ENCODE measurements at regions not wholly inside any gene's neighbourhood (a gene's known extent, or its start where the extent isn't known, plus 50 kb on each side); places are given as distances from the start of the nearest gene placed in this dataset.

DNA sequence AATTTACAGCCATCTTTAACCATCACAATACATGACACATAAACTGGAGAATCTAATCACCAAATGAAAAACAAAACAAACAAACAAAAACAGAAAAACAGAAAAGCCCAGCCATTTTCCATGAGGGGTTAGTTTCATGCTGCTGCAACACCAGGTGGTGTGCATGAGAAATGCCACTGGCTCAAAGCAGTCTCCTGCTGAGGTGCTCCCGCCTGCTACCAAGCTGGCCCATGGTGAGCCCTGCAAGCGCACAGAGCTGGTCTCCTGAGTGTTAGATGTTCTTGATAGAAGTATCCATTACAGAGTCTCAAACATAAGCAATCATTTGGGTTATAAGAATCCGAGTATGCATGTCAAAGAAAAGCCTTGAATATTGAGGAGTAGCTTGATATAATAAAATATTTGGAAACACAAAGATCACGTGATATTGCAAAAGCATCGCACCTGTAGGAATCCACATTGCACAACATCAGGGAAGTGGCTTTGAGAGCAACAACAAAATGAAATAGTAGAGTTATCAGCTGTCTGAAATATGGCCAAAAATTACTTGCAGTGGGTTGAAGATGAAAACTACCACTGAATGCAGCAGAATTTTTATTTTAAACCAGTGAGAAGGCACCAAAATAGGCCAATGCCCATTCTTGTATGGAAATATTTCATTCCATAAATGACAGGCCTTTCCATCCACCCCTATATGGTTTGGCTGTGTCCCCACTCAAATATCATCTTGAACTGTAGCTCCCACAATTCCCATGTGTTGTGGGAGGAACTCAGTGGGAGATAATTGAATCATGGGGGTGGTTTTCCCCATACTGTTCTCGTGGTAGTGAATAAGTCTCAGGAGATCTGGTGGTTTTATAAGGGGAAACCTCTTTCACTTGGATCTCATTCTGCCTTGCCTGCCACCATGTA is 194.8 kb downstream of the SYK start:
- Histone ChIP-seq H3K9me3 (no peaks in the 10 kb centered on the region; the same call in 1 of the 2 replicates), H3K27me3 (no peaks in the 10 kb centered on the region), H3K4me1 (peaks cover 8% of the 10 kb centered on the region; the same call in 1 of the 2 replicates), H3K4me3 (ENCODE audit: low read depth, low read length) (no peak overlapping the region), H3K36me3 (no peaks in the 10 kb centered on the region)
- no peak for TF ChIP-seq CTCF (IDR thresholded peaks at IDR 0.05; ENCODE audit: low read depth, low read length)
- DNase-seq: no peak

- Histone ChIP-seq H3K4me1 (peaks cover 8% of the 10 kb centered on the region; the same call in 1 of the 2 replicates), H3K36me3 (no peaks in the 10 kb centered on the region), H3K27me3 (no peaks in the 10 kb centered on the region), H3K4me3 (ENCODE audit: low read depth, low read length) (no peak overlapping the region), H3K9me3 (no peaks in the 10 kb centered on the region)
- DNase-seq: no peak
- TF ChIP-seq CTCF (IDR thresholded peaks at IDR 0.05; ENCODE audit: low read depth, low read length): no peak
These were observed 197.0 kb downstream of the SYK start for GRCh38 chr9:90998573-90998972.

DNA sequence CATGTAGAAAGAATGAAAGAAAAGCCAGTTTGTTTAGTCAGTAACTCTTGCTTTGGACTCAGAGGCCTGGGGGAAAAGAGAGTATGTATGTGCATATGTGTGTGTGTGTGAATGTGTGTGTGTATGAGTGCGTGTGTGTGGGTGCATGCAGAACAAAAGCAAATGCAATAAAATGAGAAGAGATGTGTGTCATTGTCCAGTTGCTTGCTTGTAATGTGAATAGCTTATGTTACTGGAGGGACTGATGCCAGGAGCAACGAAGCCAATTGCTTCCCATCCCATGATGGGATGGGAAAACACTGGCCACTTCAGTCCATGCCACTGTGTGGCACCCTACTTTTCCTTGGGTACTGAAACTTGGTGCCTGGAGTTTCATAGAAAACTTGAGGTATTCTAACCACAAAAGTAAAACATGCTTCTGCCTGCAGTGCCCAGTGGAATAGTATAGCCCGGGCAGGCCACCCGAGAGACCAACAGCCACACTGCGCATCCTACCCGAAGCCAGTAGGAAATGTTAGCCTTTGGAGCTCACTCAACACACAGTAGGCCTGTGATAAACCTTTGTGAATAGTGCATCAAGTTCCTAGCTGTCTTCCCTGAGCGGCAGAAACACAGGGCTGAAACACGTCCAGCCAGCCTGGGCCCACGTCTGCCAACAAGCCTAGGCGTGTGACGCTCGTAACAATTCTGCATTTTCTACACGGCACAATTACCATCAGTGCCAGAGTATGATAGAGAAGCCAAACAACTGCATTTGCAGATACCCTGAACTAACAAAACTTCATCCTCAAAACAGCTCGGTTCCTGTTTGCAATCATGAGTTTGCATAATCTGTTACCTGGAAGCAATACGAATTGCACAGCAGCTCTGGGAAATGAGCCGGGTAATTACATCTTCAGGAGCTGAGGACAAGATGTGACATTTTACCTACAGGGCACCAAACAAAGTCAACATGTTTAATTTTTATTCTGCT is 198.1 kb downstream of the SYK start:
- no peaks in the 10 kb centered on the region for H3K27me3 ChIP-seq
- no peaks in the 10 kb centered on the region for H3K36me3 ChIP-seq
- no peaks in the 10 kb centered on the region for H3K9me3 ChIP-seq
- H3K4me3 ChIP-seq (ENCODE audit: low read depth, low read length): no peak overlapping the region
- no peak for TF ChIP-seq CTCF (IDR thresholded peaks at IDR 0.05; ENCODE audit: low read depth, low read length)
- no peak for DNase-seq
- H3K4me1 ChIP-seq: peaks cover 8% of the 10 kb centered on the region; the same call in 1 of the 2 replicates

DNA sequence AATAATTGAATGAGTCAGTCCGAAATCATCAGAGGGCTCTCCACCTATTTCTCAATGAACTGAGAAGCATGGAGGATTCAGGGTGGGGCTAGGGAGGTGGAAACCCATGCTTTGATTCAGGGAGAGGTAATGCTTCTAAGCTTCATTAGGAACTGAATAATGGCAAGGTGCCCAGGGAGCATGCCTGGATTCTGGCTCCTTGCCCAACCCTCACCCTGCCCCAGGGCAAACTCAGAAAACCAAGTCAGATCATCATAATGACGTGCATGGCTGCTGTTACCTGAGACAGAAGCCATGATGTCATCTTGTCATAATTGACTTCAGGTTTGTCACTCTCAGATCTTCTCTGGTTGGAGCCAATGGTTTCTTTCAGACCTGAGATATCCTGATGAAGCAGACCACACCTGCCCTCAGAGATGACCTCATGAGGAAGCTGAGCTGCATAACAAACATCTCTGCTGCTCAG is 199.6 kb downstream of the SYK start:
- no peak for TF ChIP-seq CTCF (IDR thresholded peaks at IDR 0.05; ENCODE audit: low read depth, low read length)
- Histone ChIP-seq H3K36me3 (no peaks in the 10 kb centered on the region), H3K4me1 (peaks cover 8% of the 10 kb centered on the region; the same call in 1 of the 2 replicates), H3K4me3 (ENCODE audit: low read depth, low read length) (no peak overlapping the region), H3K27me3 (no peaks in the 10 kb centered on the region), H3K9me3 (no peaks in the 10 kb centered on the region)
- DNase-seq: peak; percentile 81

- H3K27me3 ChIP-seq: no peaks in the 10 kb centered on the region
- H3K9me3 ChIP-seq: no peaks in the 10 kb centered on the region
- peaks cover 8% of the 10 kb centered on the region; the same call in 1 of the 2 replicates for H3K4me1 ChIP-seq
- no peak for TF ChIP-seq CTCF (IDR thresholded peaks at IDR 0.05; ENCODE audit: low read depth, low read length)
- no peak overlapping the region for H3K4me3 ChIP-seq (ENCODE audit: low read depth, low read length)
- no peaks in the 10 kb centered on the region for H3K36me3 ChIP-seq
- DNase-seq: no peak
These were observed 202.9 kb downstream of the SYK start for GRCh38 chr9:91004484-91004883.

All from BE2C (cell line).